Esophagus muscularis mucosa (tissue), 4 donors: ENCODE measurements at regions not wholly inside any gene's neighbourhood (a gene's known extent, or its start where the extent isn't known, plus 50 kb on each side); places are given as distances from the start of the nearest gene placed in this dataset.

Experiments
- CTCF ChIP-seq, 3 experiments: fragments of 200-600 bp in 2 of 3; fragments of 450-650 bp in 1 of 3; sonication (generic) in 2 of 3; IDR thresholded peaks; one replicate each; pipeline ENCODE4 v1.5.1; 2017 to 2019; ENCODE audit warnings: antibody characterized with exemption in 3 of 3, mild to moderate bottlenecking in 2 of 3, moderate library complexity in 1 of 3
- EP300 ChIP-seq: sonication (generic); formaldehyde crosslinking; IDR thresholded peaks from one replicate; pipeline ENCODE4 v1.6.1; 2017; ENCODE audit warnings: antibody characterized with exemption
- POLR2A ChIP-seq: fragments of 450-650 bp; IDR thresholded peaks from one replicate; pipeline ENCODE4 v1.6.1; 2017; ENCODE audit warnings: antibody characterized with exemption, moderate library complexity, mild to moderate bottlenecking, low read depth
- POLR2AphosphoS5 ChIP-seq, 2 donors: sonication (generic); formaldehyde crosslinking; IDR thresholded peaks; one replicate each; pipeline ENCODE4 v1.6.1; 2017; ENCODE audit warnings: antibody characterized with exemption in 2 of 2

GRCh38 chr6:105804000-105804399 is 282.1 kb upstream of the PRDM1 start:
- TF ChIP-seq CTCF (IDR thresholded peaks at IDR 0.05) (no peak), EP300 (no peak), POLR2A (no peak), POLR2AphosphoS5 (IDR thresholded peaks at IDR 0.05) (no peak)
